Mesendoderm (in vitro differentiated cells): ENCODE measurements at regions not wholly inside any gene's neighbourhood (a gene's known extent, or its start where the extent isn't known, plus 50 kb on each side); places are given as distances from the start of the nearest gene placed in this dataset.
A peak's percentile ranks its signal among the peaks of the same experiment; 100 is the strongest.

Experiments
- DNase-seq: peaks from one replicate; pipeline ENCODE4 v3.0.0; 2013
- H2AK5ac ChIP-seq: 2 replicates; pipeline ENCODE4 v1.6.1; 2013; ENCODE audit warnings: low read length, inconsistent platforms
- H2BK120ac ChIP-seq: 2 replicates; pipeline ENCODE4 v1.6.1; 2013; ENCODE audit warnings: low read depth, mild to moderate bottlenecking, low read length, moderate library complexity, mixed read lengths
- H2BK15ac ChIP-seq: replicated peaks from 2 replicates; pipeline ENCODE4 v1.6.1; 2013; ENCODE audit warnings: low read depth, mild to moderate bottlenecking, moderate library complexity
- H2BK5ac ChIP-seq: 2 replicates; pipeline ENCODE4 v1.6.1; 2013; ENCODE audit warnings: low read length, inconsistent platforms
- H3K18ac ChIP-seq: 2 replicates; pipeline ENCODE4 v1.6.1; 2013; ENCODE audit warnings: mild to moderate bottlenecking, low read length, mixed read lengths
- H3K23ac ChIP-seq: one replicate; pipeline ENCODE4 v1.6.1; 2013; ENCODE audit warnings: low read length
- H3K27ac ChIP-seq: 2 replicates; pipeline ENCODE4 v1.5.1; 2013; ENCODE audit warnings: low read depth, mild to moderate bottlenecking, inconsistent platforms, low read length, moderate library complexity
- H3K27me3 ChIP-seq: 2 replicates; pipeline ENCODE4 v1.6.1; 2013; ENCODE audit warnings: low read length, control low read depth, mild to moderate bottlenecking, inconsistent platforms; ENCODE audit not compliant: insufficient read depth, poor library complexity
- H3K36me3 ChIP-seq: 2 replicates; pipeline ENCODE4 v1.6.1; 2013; ENCODE audit warnings: low read length, inconsistent platforms; ENCODE audit not compliant: control insufficient read depth, insufficient read depth
- H3K4ac ChIP-seq: one replicate; pipeline ENCODE4 v1.6.1; 2013; ENCODE audit warnings: low read depth, mild to moderate bottlenecking, low read length, moderate library complexity
- H3K4me1 ChIP-seq: 2 replicates; pipeline ENCODE4 v1.6.1; 2013; ENCODE audit warnings: low read depth, low read length, inconsistent platforms; ENCODE audit not compliant: control insufficient read depth
- H3K4me2 ChIP-seq: 2 replicates; pipeline ENCODE4 v1.6.1; 2013; ENCODE audit warnings: low read length
- H3K4me3 ChIP-seq: 2 replicates; pipeline ENCODE4 v1.5.1; 2013; ENCODE audit warnings: mild to moderate bottlenecking, low read length
- H3K56ac ChIP-seq: one replicate; pipeline ENCODE4 v1.6.1; 2013; ENCODE audit warnings: low read length
- H3K79me1 ChIP-seq: 2 replicates; pipeline ENCODE4 v1.6.1; 2013; ENCODE audit warnings: low read length, inconsistent platforms
- H3K79me2 ChIP-seq: 2 replicates; pipeline ENCODE4 v1.6.1; 2013; ENCODE audit warnings: mild to moderate bottlenecking, low read length; ENCODE audit not compliant: control insufficient read depth, insufficient read depth
- H3K9ac ChIP-seq: 2 replicates; pipeline ENCODE4 v1.6.1; 2013; ENCODE audit warnings: low read length, inconsistent platforms
- H4K5ac ChIP-seq: one replicate; pipeline ENCODE4 v1.6.1; 2013; ENCODE audit warnings: low read length
- H4K8ac ChIP-seq: one replicate; pipeline ENCODE4 v1.6.1; 2013; ENCODE audit warnings: low read depth, mild to moderate bottlenecking, control low read depth, low read length, moderate library complexity
- WGBS: extraction: QIAGEN DNeasy Blood & Tissue Kit; methylation state at CpG from one replicate; pipeline ENCODE4 v1.1.7; 2013; ENCODE audit warnings: low lambda C conversion rate, missing lambda C conversion rate; ENCODE audit not compliant: insufficient coverage; ENCODE audit errors: extremely low coverage; 5-methylcytosine and 5-hydroxymethylcytosine counted together

- Histone ChIP-seq H3K4me1 (no peaks in the 10 kb centered on the region), H3K27ac (no peak overlapping the region), H3K18ac (no peak overlapping the region), H4K5ac (no peak overlapping the region), H3K56ac (no peak overlapping the region), H2AK5ac (no peak overlapping the region), H3K36me3 (no peaks in the 10 kb centered on the region), H3K79me1 (no peaks in the 10 kb centered on the region), H3K4me2 (no peak overlapping the region), H2BK15ac (no peak overlapping the region), H2BK120ac (no peak overlapping the region), H4K8ac (no peak overlapping the region), H2BK5ac (no peak overlapping the region), H3K27me3 (no peaks in the 10 kb centered on the region), H3K4ac (no peak overlapping the region), H3K9ac (no peak overlapping the region), H3K79me2 (no peaks in the 10 kb centered on the region), H3K4me3 (no peak overlapping the region), H3K23ac (no peak overlapping the region)
- no CpG with 5 or more reads among the region's 4 CpGs for WGBS
- DNase-seq, result no peak
Observed at GRCh38 chr3:73791356-73791755, 166.6 kb upstream of the PDZRN3 start.

GRCh38 chr3:73789825-73790444 is 165.2 kb upstream of the PDZRN3 start:
- H3K27ac ChIP-seq, result no peak overlapping the region
- no peak overlapping the region for H2BK5ac ChIP-seq
- no peak overlapping the region for H3K4me3 ChIP-seq
- no peak overlapping the region for H3K23ac ChIP-seq
- no peaks in the 10 kb centered on the region for H3K79me1 ChIP-seq
- no peaks in the 10 kb centered on the region for H3K79me2 ChIP-seq
- no peaks in the 10 kb centered on the region for H3K27me3 ChIP-seq
- DNase-seq, result peak; percentile 48
- no peak overlapping the region for H2BK120ac ChIP-seq
- no CpG with 5 or more reads among the region's 3 CpGs for WGBS
- H2BK15ac ChIP-seq, result no peak overlapping the region
- no peak overlapping the region for H3K4me2 ChIP-seq
- H4K5ac ChIP-seq, result no peak overlapping the region
- no peak overlapping the region for H4K8ac ChIP-seq
- H3K56ac ChIP-seq, result no peak overlapping the region
- no peaks in the 10 kb centered on the region for H3K36me3 ChIP-seq
- no peak overlapping the region for H2AK5ac ChIP-seq
- no peaks in the 10 kb centered on the region for H3K4me1 ChIP-seq
- no peak overlapping the region for H3K9ac ChIP-seq
- H3K4ac ChIP-seq, result no peak overlapping the region
- H3K18ac ChIP-seq, result no peak overlapping the region

GRCh38 chr3:73787620-73788019 is 162.9 kb upstream of the PDZRN3 start:
- no peak overlapping the region for H3K56ac ChIP-seq
- no peak overlapping the region for H4K8ac ChIP-seq
- no peak overlapping the region for H2BK120ac ChIP-seq
- H3K27me3 ChIP-seq, result no peaks in the 10 kb centered on the region
- H3K18ac ChIP-seq, result no peak overlapping the region
- H3K23ac ChIP-seq, result no peak overlapping the region
- no peak overlapping the region for H4K5ac ChIP-seq
- H2AK5ac ChIP-seq, result no peak overlapping the region
- H3K27ac ChIP-seq, result no peak overlapping the region
- no peaks in the 10 kb centered on the region for H3K36me3 ChIP-seq
- no peaks in the 10 kb centered on the region for H3K79me2 ChIP-seq
- no peak overlapping the region for H2BK15ac ChIP-seq
- no peaks in the 10 kb centered on the region for H3K79me1 ChIP-seq
- no peak overlapping the region for H3K4me3 ChIP-seq
- no peak for DNase-seq
- no peak overlapping the region for H3K9ac ChIP-seq
- no peak overlapping the region for H3K4me2 ChIP-seq
- H3K4ac ChIP-seq, result no peak overlapping the region
- H2BK5ac ChIP-seq, result no peak overlapping the region
- H3K4me1 ChIP-seq, result no peaks in the 10 kb centered on the region

- no peak overlapping the region for H3K4ac ChIP-seq
- H3K18ac ChIP-seq, result no peak overlapping the region
- H3K4me2 ChIP-seq, result no peak overlapping the region
- WGBS, result no CpG with 5 or more reads among the region's 1 CpG
- no peak overlapping the region for H3K56ac ChIP-seq
- H3K4me1 ChIP-seq, result no peaks in the 10 kb centered on the region
- H3K27ac ChIP-seq, result no peak overlapping the region
- no peak overlapping the region for H2BK15ac ChIP-seq
- H4K8ac ChIP-seq, result no peak overlapping the region
- no peak overlapping the region for H3K9ac ChIP-seq
- H4K5ac ChIP-seq, result no peak overlapping the region
- no peak overlapping the region for H2BK5ac ChIP-seq
- no peaks in the 10 kb centered on the region for H3K79me1 ChIP-seq
- H3K23ac ChIP-seq, result no peak overlapping the region
- H3K79me2 ChIP-seq, result no peaks in the 10 kb centered on the region
- H2AK5ac ChIP-seq, result no peak overlapping the region
- H2BK120ac ChIP-seq, result no peak overlapping the region
- no peak overlapping the region for H3K4me3 ChIP-seq
- H3K36me3 ChIP-seq, result no peaks in the 10 kb centered on the region
- no peak for DNase-seq
- H3K27me3 ChIP-seq, result no peaks in the 10 kb centered on the region
Observed at GRCh38 chr3:73786998-73787397, 162.3 kb upstream of the PDZRN3 start.

- no peak overlapping the region for H3K27ac ChIP-seq
- no peak overlapping the region for H3K18ac ChIP-seq
- H3K4ac ChIP-seq, result no peak overlapping the region
- no peak overlapping the region for H3K9ac ChIP-seq
- H3K4me1 ChIP-seq, result no peaks in the 10 kb centered on the region
- H3K4me2 ChIP-seq, result no peak overlapping the region
- no peak overlapping the region for H2BK120ac ChIP-seq
- H3K4me3 ChIP-seq, result no peak overlapping the region
- H4K5ac ChIP-seq, result no peak overlapping the region
- no peaks in the 10 kb centered on the region for H3K27me3 ChIP-seq
- no peak overlapping the region for H2AK5ac ChIP-seq
- no peak overlapping the region for H3K23ac ChIP-seq
- DNase-seq, result no peak
- H3K36me3 ChIP-seq, result no peaks in the 10 kb centered on the region
- H3K56ac ChIP-seq, result no peak overlapping the region
- no peaks in the 10 kb centered on the region for H3K79me2 ChIP-seq
- no CpG with 5 or more reads among the region's 1 CpG for WGBS
- no peak overlapping the region for H2BK5ac ChIP-seq
- no peak overlapping the region for H2BK15ac ChIP-seq
- no peaks in the 10 kb centered on the region for H3K79me1 ChIP-seq
- H4K8ac ChIP-seq, result no peak overlapping the region
Observed at GRCh38 chr3:73786321-73786807, 161.6 kb upstream of the PDZRN3 start.

GRCh38 chr3:73784686-73785392 is 160.1 kb upstream of the PDZRN3 start:
- H2BK5ac ChIP-seq, result no peak overlapping the region
- no peak for DNase-seq
- no peak overlapping the region for H3K9ac ChIP-seq
- no peak overlapping the region for H2AK5ac ChIP-seq
- H3K4me2 ChIP-seq, result no peak overlapping the region
- H2BK15ac ChIP-seq, result no peak overlapping the region
- no peak overlapping the region for H3K56ac ChIP-seq
- WGBS, result no CpG with 5 or more reads among the region's 8 CpGs
- H2BK120ac ChIP-seq, result no peak overlapping the region
- no peak overlapping the region for H3K27ac ChIP-seq
- no peaks in the 10 kb centered on the region for H3K79me1 ChIP-seq
- H3K18ac ChIP-seq, result no peak overlapping the region
- no peak overlapping the region for H3K4me3 ChIP-seq
- H4K5ac ChIP-seq, result no peak overlapping the region
- H3K27me3 ChIP-seq, result no peaks in the 10 kb centered on the region
- no peaks in the 10 kb centered on the region for H3K79me2 ChIP-seq
- no peak overlapping the region for H3K4ac ChIP-seq
- H3K36me3 ChIP-seq, result no peaks in the 10 kb centered on the region
- H3K23ac ChIP-seq, result no peak overlapping the region
- no peaks in the 10 kb centered on the region for H3K4me1 ChIP-seq
- no peak overlapping the region for H4K8ac ChIP-seq
